ENCODE measurements at regions not wholly inside any gene's neighbourhood (a gene's known extent, or its start where the extent isn't known, plus 50 kb on each side); places are given as distances from the start of the nearest gene placed in this dataset.

DNA sequence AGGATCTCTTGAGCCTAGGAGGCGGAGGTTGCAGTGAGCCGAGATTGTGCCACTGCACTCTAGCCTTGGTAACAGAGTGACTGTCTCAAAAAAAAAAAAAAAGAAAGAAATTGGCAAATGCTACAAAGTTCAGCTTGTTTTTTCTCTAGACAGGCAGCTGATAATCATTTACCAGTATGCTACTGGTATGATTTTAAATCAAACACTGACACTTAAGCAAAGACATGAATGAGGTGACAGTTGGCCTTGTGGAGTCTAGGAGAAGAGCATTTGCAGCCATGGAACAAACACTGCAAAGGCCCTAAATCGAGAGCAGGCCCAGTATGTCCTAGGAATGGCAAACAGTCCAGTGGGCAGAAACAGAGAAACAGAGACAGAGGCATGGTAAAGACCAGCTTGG, 99.7 kb upstream of the CEP85L start:
- FAIRE-seq = no peak
- Histone ChIP-seq H3K4me1 (ENCODE audit: control insufficient read depth in 2 of 3, insufficient read depth in 2 of 3, low read depth in 1 of 3, low read length in 3 of 3) (no peaks in the 10 kb centered on the region), H3K27me3 (ENCODE audit: control insufficient read depth, insufficient read depth, low read length) (no peaks in the 10 kb centered on the region), H3K4me3 (ENCODE audit: low read length in 3 of 3) (no peak overlapping the region), H3K36me3 (ENCODE audit: control insufficient read depth in 2 of 3, insufficient read depth in 3 of 3, low read length in 3 of 3) (no peaks in the 10 kb centered on the region), H3K9me3 (ENCODE audit: control insufficient read depth in 2 of 3, insufficient read depth in 1 of 3, low read length in 3 of 3) (no peaks in the 10 kb centered on the region), H3K9ac (ENCODE audit: low read length in 3 of 3) (no peak overlapping the region), H3K27ac (ENCODE audit: low read depth in 2 of 2, low read length in 2 of 2) (no peak overlapping the region)
- DNase-seq = no peak
- intact Hi-C loops (cut with DNase I) = no loop called here
- TF ChIP-seq CTCF (IDR thresholded peaks at IDR 0.05; ENCODE audit: borderline replicate concordance, extremely low read depth, insufficient read depth) = no peak

GRCh38 chr6:118750143-118750542, 98.8 kb upstream of the CEP85L start:
- no peaks in the 10 kb centered on the region for H3K36me3 ChIP-seq (ENCODE audit: control insufficient read depth in 2 of 3, insufficient read depth in 3 of 3, low read length in 3 of 3)
- FAIRE-seq (no peak), DNase-seq (no peak)
- no peaks in the 10 kb centered on the region for H3K4me1 ChIP-seq (ENCODE audit: control insufficient read depth in 2 of 3, insufficient read depth in 2 of 3, low read depth in 1 of 3, low read length in 3 of 3)
- intact Hi-C loops (cut with DNase I) = no loop called here
- H3K27ac ChIP-seq (ENCODE audit: low read depth in 2 of 2, low read length in 2 of 2) = no peak overlapping the region
- H3K27me3 ChIP-seq (ENCODE audit: control insufficient read depth, insufficient read depth, low read length) = no peaks in the 10 kb centered on the region
- no peak for TF ChIP-seq CTCF (IDR thresholded peaks at IDR 0.05; ENCODE audit: borderline replicate concordance, extremely low read depth, insufficient read depth)
- H3K9me3 ChIP-seq (ENCODE audit: control insufficient read depth in 2 of 3, insufficient read depth in 1 of 3, low read length in 3 of 3) = no peaks in the 10 kb centered on the region
- no peak overlapping the region for H3K9ac ChIP-seq (ENCODE audit: low read length in 3 of 3)
- no peak overlapping the region for H3K4me3 ChIP-seq (ENCODE audit: low read length in 3 of 3)

- Histone ChIP-seq H3K27me3 (ENCODE audit: control insufficient read depth, insufficient read depth, low read length) (no peaks in the 10 kb centered on the region), H3K4me1 (ENCODE audit: control insufficient read depth in 2 of 3, insufficient read depth in 2 of 3, low read depth in 1 of 3, low read length in 3 of 3) (no peaks in the 10 kb centered on the region), H3K27ac (ENCODE audit: low read depth in 2 of 2, low read length in 2 of 2) (no peak overlapping the region), H3K4me3 (ENCODE audit: low read length in 3 of 3) (no peak overlapping the region), H3K9ac (ENCODE audit: low read length in 3 of 3) (no peak overlapping the region), H3K36me3 (ENCODE audit: control insufficient read depth in 2 of 3, insufficient read depth in 3 of 3, low read length in 3 of 3) (no peaks in the 10 kb centered on the region), H3K9me3 (ENCODE audit: control insufficient read depth in 2 of 3, insufficient read depth in 1 of 3, low read length in 3 of 3) (no peaks in the 10 kb centered on the region)
- FAIRE-seq (no peak), DNase-seq (peak in 2 of 5 donors; percentile 12 to 82)
- no peak for TF ChIP-seq CTCF (IDR thresholded peaks at IDR 0.05; ENCODE audit: borderline replicate concordance, extremely low read depth, insufficient read depth)
- intact Hi-C loops (cut with DNase I) = no loop called here
Measured at GRCh38 chr6:118748311-118749062, 97.1 kb upstream of the CEP85L start.

DNA sequence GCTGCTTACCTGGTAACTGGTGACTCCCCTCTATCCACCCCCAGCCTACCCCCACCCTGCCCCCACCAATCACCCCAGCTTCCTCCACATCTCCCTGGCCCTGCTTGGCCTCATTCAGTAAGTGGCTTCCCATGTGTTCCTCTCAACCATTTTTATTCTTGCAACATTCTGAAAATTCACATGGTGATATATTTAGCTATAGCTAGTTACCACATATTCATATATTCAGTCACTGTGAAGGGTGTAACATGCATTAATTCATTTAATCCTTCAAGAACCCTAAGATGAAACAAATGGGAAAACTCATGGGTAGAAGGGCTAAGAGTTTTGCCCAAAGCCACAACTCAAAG, 95.4 kb upstream of the CEP85L start:
- no peak for DNase-seq
- no peak for TF ChIP-seq CTCF (IDR thresholded peaks at IDR 0.05; ENCODE audit: borderline replicate concordance, extremely low read depth, insufficient read depth)
- H3K27me3 ChIP-seq (ENCODE audit: control insufficient read depth, insufficient read depth, low read length) = no peaks in the 10 kb centered on the region
- H3K4me3 ChIP-seq (ENCODE audit: low read length in 3 of 3) = no peak overlapping the region
- H3K27ac ChIP-seq (ENCODE audit: low read depth in 2 of 2, low read length in 2 of 2) = no peak overlapping the region
- H3K9ac ChIP-seq (ENCODE audit: low read length in 3 of 3) = no peak overlapping the region
- no peaks in the 10 kb centered on the region for H3K36me3 ChIP-seq (ENCODE audit: control insufficient read depth in 2 of 3, insufficient read depth in 3 of 3, low read length in 3 of 3)
- H3K4me1 ChIP-seq (ENCODE audit: control insufficient read depth in 2 of 3, insufficient read depth in 2 of 3, low read depth in 1 of 3, low read length in 3 of 3) = no peaks in the 10 kb centered on the region
- intact Hi-C loops (cut with DNase I) = no loop called here
- H3K9me3 ChIP-seq (ENCODE audit: control insufficient read depth in 2 of 3, insufficient read depth in 1 of 3, low read length in 3 of 3) = no peaks in the 10 kb centered on the region
- FAIRE-seq = no peak
